Neural crest cell (in vitro differentiated cells): ENCODE measurements at regions not wholly inside any gene's neighbourhood (a gene's known extent, or its start where the extent isn't known, plus 50 kb on each side); places are given as distances from the start of the nearest gene placed in this dataset.

Experiments used
- DNase-seq: peaks from one replicate; pipeline ENCODE4 v3.0.0; 2021; ENCODE audit warnings: low read depth, mixed read lengths, low spot score
- H3K27ac Mint-ChIP-seq: one replicate; pipeline ENCODE4 v1.8.0; 2021; ENCODE audit warnings: mild to moderate bottlenecking, mixed read lengths; ENCODE audit not compliant: unreplicated experiment
- H3K27me3 Mint-ChIP-seq: 2 replicates; pipeline ENCODE4 v1.8.0; 2021; ENCODE audit warnings: low read depth, mild to moderate bottlenecking, mixed read lengths
- H3K36me3 Mint-ChIP-seq: 2 replicates; pipeline ENCODE4 v1.8.0; 2021; ENCODE audit warnings: low read depth, mild to moderate bottlenecking, mixed read lengths
- H3K4me1 Mint-ChIP-seq: 2 replicates; pipeline ENCODE4 v1.8.0; 2021; ENCODE audit warnings: mixed read lengths
- H3K4me3 Mint-ChIP-seq: one replicate; pipeline ENCODE4 v1.8.0; 2021; ENCODE audit warnings: mild to moderate bottlenecking, mixed read lengths
- H3K9me3 Mint-ChIP-seq: 2 replicates; pipeline ENCODE4 v1.8.0; 2021; ENCODE audit warnings: mixed read lengths
- TF ChIP-seq, protein P1 (sequence below): fragments of 200-600 bp; sonication (generic); conservative IDR thresholded peaks from 2 replicates; pipeline ENCODE4 v1.5.0; 2021; ENCODE audit warnings: antibody characterized with exemption, mild to moderate bottlenecking

DNA sequence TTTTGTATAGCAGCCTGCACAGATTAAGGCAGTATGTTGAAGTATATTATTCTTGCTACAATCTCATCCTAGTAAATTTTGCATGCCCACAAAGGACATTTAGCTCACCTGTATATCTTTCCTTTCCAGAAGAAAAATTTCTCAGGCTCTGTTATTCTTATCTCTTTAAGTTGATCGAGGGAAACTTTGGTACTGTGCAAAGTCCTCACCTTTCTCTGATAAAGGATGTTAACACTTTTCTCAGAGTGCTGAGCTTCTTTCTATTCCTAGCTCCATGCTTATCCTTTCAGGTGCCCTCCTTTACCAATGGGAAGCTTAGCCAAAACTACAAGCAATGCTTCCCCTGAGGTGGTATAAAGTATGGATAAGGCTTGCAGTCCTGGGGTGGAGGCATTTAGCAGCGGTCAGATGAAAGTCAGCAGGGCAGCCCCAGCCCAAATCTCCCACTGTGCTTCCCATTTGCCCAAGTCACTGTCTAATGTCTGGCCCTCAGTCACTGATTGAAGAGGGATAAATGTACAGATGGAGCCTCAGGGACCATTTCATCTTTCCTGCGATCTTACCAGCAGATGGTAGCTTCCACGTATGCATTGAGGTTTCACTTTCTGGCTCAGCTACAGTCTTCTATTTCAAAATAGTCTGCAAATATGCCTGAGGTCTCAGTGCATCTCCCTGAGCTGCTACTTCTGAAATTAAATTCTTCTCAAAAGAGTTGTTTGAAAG is 127.8 kb upstream of the P2RY1 start:
- Mint-ChIP-seq H3K27me3 (no peaks in the 10 kb centered on the region), H3K4me1 (no peaks in the 10 kb centered on the region), H3K4me3 (no peak overlapping the region), H3K9me3 (peaks cover 8% of the 10 kb centered on the region), H3K36me3 (no peaks in the 10 kb centered on the region), H3K27ac (no peak overlapping the region)
- DNase-seq: no peak
- TF ChIP-seq, protein P1, sequence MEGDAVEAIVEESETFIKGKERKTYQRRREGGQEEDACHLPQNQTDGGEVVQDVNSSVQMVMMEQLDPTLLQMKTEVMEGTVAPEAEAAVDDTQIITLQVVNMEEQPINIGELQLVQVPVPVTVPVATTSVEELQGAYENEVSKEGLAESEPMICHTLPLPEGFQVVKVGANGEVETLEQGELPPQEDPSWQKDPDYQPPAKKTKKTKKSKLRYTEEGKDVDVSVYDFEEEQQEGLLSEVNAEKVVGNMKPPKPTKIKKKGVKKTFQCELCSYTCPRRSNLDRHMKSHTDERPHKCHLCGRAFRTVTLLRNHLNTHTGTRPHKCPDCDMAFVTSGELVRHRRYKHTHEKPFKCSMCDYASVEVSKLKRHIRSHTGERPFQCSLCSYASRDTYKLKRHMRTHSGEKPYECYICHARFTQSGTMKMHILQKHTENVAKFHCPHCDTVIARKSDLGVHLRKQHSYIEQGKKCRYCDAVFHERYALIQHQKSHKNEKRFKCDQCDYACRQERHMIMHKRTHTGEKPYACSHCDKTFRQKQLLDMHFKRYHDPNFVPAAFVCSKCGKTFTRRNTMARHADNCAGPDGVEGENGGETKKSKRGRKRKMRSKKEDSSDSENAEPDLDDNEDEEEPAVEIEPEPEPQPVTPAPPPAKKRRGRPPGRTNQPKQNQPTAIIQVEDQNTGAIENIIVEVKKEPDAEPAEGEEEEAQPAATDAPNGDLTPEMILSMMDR: no peak

DNA sequence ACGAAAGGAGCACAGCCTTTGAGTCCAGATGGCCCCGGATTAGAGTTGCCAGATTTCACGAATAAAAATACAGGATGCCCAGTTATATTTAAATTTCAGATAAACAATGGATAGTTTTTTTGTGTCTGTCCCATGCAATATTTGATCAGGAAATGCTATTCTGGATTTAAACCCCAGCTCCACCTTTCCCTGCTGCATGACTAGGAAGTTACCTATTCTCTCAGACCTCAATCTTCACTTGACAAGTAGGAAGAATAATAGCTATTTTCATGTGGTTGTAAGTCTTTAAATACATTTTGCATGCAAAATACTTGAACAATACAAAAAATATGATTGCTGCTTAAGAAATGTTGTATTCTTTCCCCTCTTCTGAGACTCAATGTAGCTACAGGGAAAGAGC is 125.3 kb upstream of the P2RY1 start:
- H3K36me3 Mint-ChIP-seq: no peaks in the 10 kb centered on the region
- TF ChIP-seq, protein P1: no peak
- no peak for DNase-seq
- H3K4me3 Mint-ChIP-seq: no peak overlapping the region
- H3K27me3 Mint-ChIP-seq: no peaks in the 10 kb centered on the region
- H3K4me1 Mint-ChIP-seq: no peaks in the 10 kb centered on the region
- H3K27ac Mint-ChIP-seq: no peak overlapping the region
- peaks cover 8% of the 10 kb centered on the region for H3K9me3 Mint-ChIP-seq

DNA sequence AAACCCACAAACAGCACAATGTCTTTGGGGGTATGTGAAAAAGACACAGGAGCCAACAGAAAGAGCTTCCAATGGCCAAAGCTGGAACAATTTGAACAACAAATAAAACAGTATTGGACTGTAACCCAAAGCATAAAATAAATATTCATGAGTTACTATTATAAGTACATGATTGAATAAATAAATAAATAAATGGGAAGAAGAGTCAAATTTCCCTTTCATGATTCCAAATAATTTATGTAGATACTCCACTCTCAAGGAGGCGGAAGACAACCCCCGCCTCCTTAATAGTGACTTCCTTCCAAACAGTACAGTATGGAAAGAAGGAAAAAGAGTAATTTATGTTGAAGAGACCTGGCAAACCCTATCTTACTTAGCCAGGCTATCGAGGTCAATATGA is 124.4 kb upstream of the P2RY1 start:
- H3K27ac Mint-ChIP-seq: no peak overlapping the region
- no peak overlapping the region for H3K4me3 Mint-ChIP-seq
- TF ChIP-seq, protein P1: no peak
- H3K36me3 Mint-ChIP-seq: no peaks in the 10 kb centered on the region
- H3K27me3 Mint-ChIP-seq: no peaks in the 10 kb centered on the region
- DNase-seq: no peak
- peaks cover 5% of the 10 kb centered on the region for H3K9me3 Mint-ChIP-seq
- H3K4me1 Mint-ChIP-seq: no peaks in the 10 kb centered on the region

DNA sequence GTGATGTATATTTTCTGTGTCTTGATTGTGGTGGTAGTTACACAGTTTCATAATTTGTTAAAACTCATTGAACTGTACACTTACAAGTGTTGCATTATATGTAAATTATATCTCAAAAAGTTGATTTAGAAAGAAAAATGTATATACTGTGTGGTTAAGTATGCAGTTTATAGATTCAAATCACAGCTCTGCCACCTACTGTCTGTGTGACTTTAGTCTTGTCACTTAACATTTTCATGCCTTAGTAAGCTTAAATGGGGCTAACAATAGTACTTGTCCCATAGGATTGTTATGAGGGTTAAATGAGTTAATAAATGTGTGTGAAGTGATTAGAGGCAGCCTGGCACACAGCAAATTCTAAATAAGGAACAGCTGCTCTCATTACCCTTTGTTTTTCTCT is 120.9 kb upstream of the P2RY1 start:
- Mint-ChIP-seq H3K9me3 (peaks cover 2% of the 10 kb centered on the region), H3K4me3 (no peak overlapping the region), H3K27ac (no peak overlapping the region), H3K4me1 (peaks cover 3% of the 10 kb centered on the region), H3K36me3 (no peaks in the 10 kb centered on the region), H3K27me3 (no peaks in the 10 kb centered on the region)
- no peak for DNase-seq
- TF ChIP-seq, protein P1: no peak

DNA sequence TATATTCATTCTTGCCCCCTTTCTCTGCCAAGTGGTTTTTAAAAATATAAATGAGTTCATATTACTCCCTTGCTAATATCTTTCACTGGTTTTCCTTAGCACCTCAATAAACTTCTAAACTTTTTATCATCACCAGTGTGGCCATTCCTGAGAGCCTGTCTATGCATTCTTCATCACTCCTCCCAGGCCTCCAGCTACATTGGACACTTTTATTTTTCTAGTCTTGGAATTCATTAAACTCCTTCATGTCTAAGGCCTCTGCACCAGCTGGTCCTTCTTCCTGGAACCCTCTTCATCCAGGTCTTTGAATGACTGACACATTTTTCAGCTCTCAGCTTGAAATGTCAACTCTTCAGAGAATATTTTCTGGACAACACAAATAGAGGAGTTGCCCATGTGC is 120.4 kb upstream of the P2RY1 start:
- no peaks in the 10 kb centered on the region for H3K27me3 Mint-ChIP-seq
- TF ChIP-seq, protein P1: no peak
- DNase-seq: no peak
- no peak overlapping the region for H3K4me3 Mint-ChIP-seq
- H3K36me3 Mint-ChIP-seq: no peaks in the 10 kb centered on the region
- H3K9me3 Mint-ChIP-seq: peaks cover 2% of the 10 kb centered on the region
- H3K27ac Mint-ChIP-seq: no peak overlapping the region
- H3K4me1 Mint-ChIP-seq: peaks cover 7% of the 10 kb centered on the region
